Endothelial cell of umbilical vein (primary cell): ENCODE measurements at regions not wholly inside any gene's neighbourhood (a gene's known extent, or its start where the extent isn't known, plus 50 kb on each side); places are given as distances from the start of the nearest gene placed in this dataset.

Source experiments
- BruUV-seq: library from RNA; stranded (reverse); fragments of 400-500 nt; replicated peaks from 2 replicates; lab custom pipeline; 2021; lab: Mats Ljungman, UMichigan
- CTCF ChIA-PET: fragments of 300-600, 350-600 bp; sonication (Branson Sonifier 250); formaldehyde crosslinking; loops from one replicate; lab custom pipeline; 2021; ENCODE audit warnings: antibody characterized with exemption, inconsistent platforms; lab: Charles Lee
- POLR2A ChIA-PET: fragments of 300-600, 350-600 bp; sonication (Branson Sonifier 250); formaldehyde crosslinking; loops from one replicate; lab custom pipeline; 2021; ENCODE audit warnings: antibody characterized with exemption, inconsistent platforms; lab: Charles Lee
- DNase-seq: peaks from one replicate; pipeline ENCODE4 v3.0.0-alpha.2; 2011; ENCODE audit warnings: low read depth, low spot score
- FAIRE-seq: peaks from 2 replicates; lab custom pipeline; 2011; peaks lifted over from hg19 to GRCh38; lab: Jason Lieb, UNC
- H2AFZ ChIP-seq: 2 replicates; pipeline ENCODE4 v1.6.0; 2012; ENCODE audit warnings: low read depth, low read length, control low read depth, inconsistent platforms
- H3K27ac ChIP-seq: 2 replicates; pipeline ENCODE4 v1.5.1; 2011; ENCODE audit warnings: low read depth, mild to moderate bottlenecking, control low read depth, low read length, moderate library complexity; ENCODE audit not compliant: insufficient read depth
- H3K27me3 ChIP-seq, 2 experiments: 2 replicates each; pipeline versions ENCODE4 v1.6.0 to v1.6.1; 2011; ENCODE audit warnings: low read length in 2 of 2, mixed read lengths in 1 of 2; ENCODE audit not compliant: control insufficient read depth in 2 of 2, insufficient read depth in 2 of 2
- H3K36me3 ChIP-seq, 2 experiments: 2 replicates in 1 of 2; 3 replicates in 1 of 2; pipeline ENCODE4 v1.5.1; 2011; ENCODE audit warnings: low read length in 2 of 2, mild to moderate bottlenecking in 1 of 2, moderate library complexity in 1 of 2; ENCODE audit not compliant: control insufficient read depth in 2 of 2, insufficient read depth in 2 of 2; ENCODE audit errors: extremely low read depth in 1 of 2
- H3K4me1 ChIP-seq: 3 replicates; pipeline ENCODE4 v1.5.1; 2011; ENCODE audit warnings: mild to moderate bottlenecking, low read length; ENCODE audit not compliant: control insufficient read depth, insufficient read depth; ENCODE audit errors: extremely low read depth
- H3K4me2 ChIP-seq: 2 replicates; pipeline ENCODE4 v1.6.1; 2011; ENCODE audit warnings: low read length, control low read depth, mixed read lengths; ENCODE audit not compliant: insufficient read depth
- H3K4me3 ChIP-seq, 3 experiments: fragments of 200-600 bp in 1 of 3; sonication (generic), shearing (Covaris generic) in 1 of 3; replicated peaks in 1 of 3; 2 replicates each; pipeline ENCODE4 v1.5.1; 2011 to 2016; ENCODE audit warnings: control low read depth in 3 of 3, low read length in 3 of 3, mild to moderate bottlenecking in 2 of 3, inconsistent platforms in 1 of 3, low read depth in 1 of 3, moderate library complexity in 1 of 3; ENCODE audit not compliant: insufficient read depth in 1 of 3
- H3K79me2 ChIP-seq: 2 replicates; pipeline ENCODE4 v1.6.0; 2012; ENCODE audit warnings: low read length, inconsistent platforms; ENCODE audit not compliant: control insufficient read depth, insufficient read depth
- H3K9ac ChIP-seq: replicated peaks from 2 replicates; pipeline ENCODE3; 2011; ENCODE audit warnings: low read length, control low read depth; ENCODE audit not compliant: insufficient read depth; ENCODE audit errors: extremely low read depth
- H3K9me1 ChIP-seq: replicated peaks from 3 replicates; pipeline ENCODE4 v1.6.0; 2011; ENCODE audit warnings: mild to moderate bottlenecking, low read length; ENCODE audit not compliant: control insufficient read depth, insufficient read depth; ENCODE audit errors: extremely low read depth
- H3K9me3 ChIP-seq: replicated peaks from 2 replicates; pipeline ENCODE4 v1.5.1; 2012; ENCODE audit warnings: low read length, inconsistent platforms; ENCODE audit not compliant: control insufficient read depth, insufficient read depth
- H4K20me1 ChIP-seq: replicated peaks from 2 replicates; pipeline ENCODE3; 2011; ENCODE audit warnings: mild to moderate bottlenecking, low read length; ENCODE audit not compliant: control insufficient read depth, insufficient read depth; ENCODE audit errors: extremely low read depth
- EZH2 ChIP-seq: IDR thresholded peaks from 2 replicates; pipeline ENCODE4 v1.6.1; 2012; ENCODE audit warnings: borderline replicate concordance, low read depth, mild to moderate bottlenecking, moderate library complexity, low read length, inconsistent platforms; ENCODE audit not compliant: severe bottlenecking
- FOS ChIP-seq: IDR thresholded peaks from 2 replicates; pipeline ENCODE4 v1.6.1; 2011; ENCODE audit warnings: mild to moderate bottlenecking, low read length, moderate library complexity, borderline replicate concordance; ENCODE audit not compliant: insufficient read depth
- GATA2 ChIP-seq: IDR thresholded peaks from 2 replicates; pipeline ENCODE4 v1.7.0; 2011; ENCODE audit warnings: low read depth, mild to moderate bottlenecking, moderate library complexity, mixed read lengths, low read length; ENCODE audit not compliant: insufficient read length, insufficient read depth
- JUN ChIP-seq: IDR thresholded peaks from 2 replicates; pipeline ENCODE4 v1.6.1; 2011; ENCODE audit warnings: borderline replicate concordance, low read depth; ENCODE audit not compliant: insufficient read length, insufficient read depth
- MYC ChIP-seq: IDR thresholded peaks from one replicate; pipeline ENCODE4 v1.6.1; 2011; ENCODE audit warnings: mild to moderate bottlenecking, low read depth, low read length
- POLR2A ChIP-seq: IDR thresholded peaks from 2 replicates; pipeline ENCODE4 v1.6.1; 2012; ENCODE audit warnings: low read depth, mild to moderate bottlenecking, control low read depth, low read length
- POLR2AphosphoS5 ChIP-seq: IDR thresholded peaks from 2 replicates; pipeline ENCODE4 v1.6.1; 2012; ENCODE audit warnings: low read depth, mild to moderate bottlenecking, control low read depth, low read length, moderate library complexity; ENCODE audit not compliant: insufficient read depth
- dilution Hi-C: fragments of 300-500 bp; cut with MboI; formaldehyde crosslinking; loops from one replicate; pipeline ENCODE4 v1.15.0; 2019; ENCODE audit warnings: low sequenced_read_pairs; ENCODE audit not compliant: extremely low pct_ligation_motif_present
- intact Hi-C: fragments of 100-400 bp; cut with micrococcal nuclease; formaldehyde crosslinking; loops from one replicate; pipeline ENCODE4 v1.10.0; 2022
- TF ChIP-seq, protein P1 (sequence below): IDR thresholded peaks from 2 replicates; pipeline ENCODE4 v1.6.1; 2011; ENCODE audit not compliant: insufficient read depth, insufficient read length
- TF ChIP-seq, protein P2 (sequence below), 2 donors: IDR thresholded peaks; 1 replicate in 1 of 2; 2 replicates in 1 of 2; pipeline ENCODE4 v1.5.1; 2011; ENCODE audit warnings: low read length in 2 of 2, mild to moderate bottlenecking in 2 of 2, moderate library complexity in 2 of 2, control low read depth in 1 of 2, inconsistent platforms in 1 of 2, low read depth in 1 of 2; ENCODE audit not compliant: insufficient read depth in 1 of 2; ENCODE audit errors: extremely low read depth in 1 of 2

DNA sequence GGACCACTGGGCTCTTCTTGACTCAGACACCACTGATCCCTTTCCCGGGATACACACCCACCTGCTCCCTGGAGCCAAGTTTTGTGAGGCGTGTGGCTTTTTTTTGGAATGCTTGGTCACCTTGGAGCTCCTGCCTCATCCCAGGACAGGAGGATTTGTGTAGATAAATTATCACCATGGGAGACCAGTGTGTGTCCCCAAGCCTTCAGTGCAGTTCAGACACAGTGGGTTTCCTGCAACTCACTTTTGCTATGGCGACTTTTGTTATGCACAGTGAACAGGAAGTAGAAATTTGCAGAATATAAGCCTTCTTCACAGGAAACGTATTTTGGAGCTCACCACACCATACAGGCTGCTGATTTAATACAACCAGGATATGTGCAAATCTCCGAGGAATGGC is 357.4 kb downstream of the PAX1 start:
- Histone ChIP-seq H3K4me1 (no peaks in the 10 kb centered on the region), H3K79me2 (no peaks in the 10 kb centered on the region), H3K36me3 (no peaks in the 10 kb centered on the region), H3K27ac (no peak overlapping the region), H3K4me2 (no peak overlapping the region), H3K4me3 (no peak overlapping the region), H3K9ac (no peak overlapping the region), H2AFZ (no peak overlapping the region), H3K27me3 (no peaks in the 10 kb centered on the region), H3K9me3 (peaks cover 3% of the 10 kb centered on the region), H4K20me1 (no peaks in the 10 kb centered on the region), H3K9me1 (no peaks in the 10 kb centered on the region)
- intact Hi-C loops (no loop called here), dilution Hi-C loops (no loop called here)
- BruUV-seq, result no TSS peak
- TF ChIP-seq, protein P1, sequence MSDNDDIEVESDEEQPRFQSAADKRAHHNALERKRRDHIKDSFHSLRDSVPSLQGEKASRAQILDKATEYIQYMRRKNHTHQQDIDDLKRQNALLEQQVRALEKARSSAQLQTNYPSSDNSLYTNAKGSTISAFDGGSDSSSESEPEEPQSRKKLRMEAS, result no peak
- no peak for TF ChIP-seq EZH2
- TF ChIP-seq, protein P2, sequence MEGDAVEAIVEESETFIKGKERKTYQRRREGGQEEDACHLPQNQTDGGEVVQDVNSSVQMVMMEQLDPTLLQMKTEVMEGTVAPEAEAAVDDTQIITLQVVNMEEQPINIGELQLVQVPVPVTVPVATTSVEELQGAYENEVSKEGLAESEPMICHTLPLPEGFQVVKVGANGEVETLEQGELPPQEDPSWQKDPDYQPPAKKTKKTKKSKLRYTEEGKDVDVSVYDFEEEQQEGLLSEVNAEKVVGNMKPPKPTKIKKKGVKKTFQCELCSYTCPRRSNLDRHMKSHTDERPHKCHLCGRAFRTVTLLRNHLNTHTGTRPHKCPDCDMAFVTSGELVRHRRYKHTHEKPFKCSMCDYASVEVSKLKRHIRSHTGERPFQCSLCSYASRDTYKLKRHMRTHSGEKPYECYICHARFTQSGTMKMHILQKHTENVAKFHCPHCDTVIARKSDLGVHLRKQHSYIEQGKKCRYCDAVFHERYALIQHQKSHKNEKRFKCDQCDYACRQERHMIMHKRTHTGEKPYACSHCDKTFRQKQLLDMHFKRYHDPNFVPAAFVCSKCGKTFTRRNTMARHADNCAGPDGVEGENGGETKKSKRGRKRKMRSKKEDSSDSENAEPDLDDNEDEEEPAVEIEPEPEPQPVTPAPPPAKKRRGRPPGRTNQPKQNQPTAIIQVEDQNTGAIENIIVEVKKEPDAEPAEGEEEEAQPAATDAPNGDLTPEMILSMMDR (IDR thresholded peaks at IDR 0.05; ENCODE audit: extremely low read depth in 1 of 2, insufficient read depth in 1 of 2, low read depth in 1 of 2, low read length in 2 of 2), result no peak
- no peak for TF ChIP-seq FOS
- no peak for TF ChIP-seq POLR2A
- TF ChIP-seq JUN, result no peak
- no peak for TF ChIP-seq GATA2
- no peak for TF ChIP-seq POLR2AphosphoS5
- no peak for TF ChIP-seq MYC
- ChIA-PET POLR2A (no interaction called here), CTCF (no interaction called here)
- no peak for DNase-seq
- no peak for FAIRE-seq
